DMS53 treated with DMSO at 0.1 percent for 48 hours (cell line): ENCODE measurements at regions not wholly inside any gene's neighbourhood (a gene's known extent, or its start where the extent isn't known, plus 50 kb on each side); places are given as distances from the start of the nearest gene placed in this dataset.
"Not testable (repeated sequence)": the region's sequence is repeated elsewhere in the genome, so short reads cannot be mapped to it uniquely, and the experiment has no call there.

Experiments used
- DNase-seq: peaks from one replicate; lab custom pipeline; 2025; ENCODE audit not compliant: unreplicated experiment; lab: John Stamatoyannopoulos, UW

- DNase-seq = no peak
Measured at GRCh38 chr9:38133595-38133994, 64.6 kb upstream of the SHB start.

DNA sequence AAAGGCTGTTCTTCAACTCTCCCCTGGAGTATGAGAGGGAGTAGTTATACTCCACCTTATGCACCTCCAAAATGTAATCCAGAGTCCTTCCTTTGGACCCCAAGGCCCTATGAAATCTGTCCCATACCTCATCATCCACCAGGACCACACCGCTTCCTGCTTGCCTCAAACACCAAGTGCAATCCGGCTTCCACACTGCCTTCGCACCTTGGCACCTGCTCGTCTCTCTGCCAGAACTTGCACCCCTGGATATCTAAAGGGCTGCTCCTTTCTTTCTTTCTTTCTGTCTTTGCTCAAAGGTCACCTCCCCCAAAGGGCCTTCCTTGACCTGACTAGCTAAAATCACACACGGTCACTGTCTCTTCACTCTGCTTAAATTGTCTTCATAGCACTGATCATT, 63.9 kb upstream of the SHB start:
- no peak for DNase-seq

DNA sequence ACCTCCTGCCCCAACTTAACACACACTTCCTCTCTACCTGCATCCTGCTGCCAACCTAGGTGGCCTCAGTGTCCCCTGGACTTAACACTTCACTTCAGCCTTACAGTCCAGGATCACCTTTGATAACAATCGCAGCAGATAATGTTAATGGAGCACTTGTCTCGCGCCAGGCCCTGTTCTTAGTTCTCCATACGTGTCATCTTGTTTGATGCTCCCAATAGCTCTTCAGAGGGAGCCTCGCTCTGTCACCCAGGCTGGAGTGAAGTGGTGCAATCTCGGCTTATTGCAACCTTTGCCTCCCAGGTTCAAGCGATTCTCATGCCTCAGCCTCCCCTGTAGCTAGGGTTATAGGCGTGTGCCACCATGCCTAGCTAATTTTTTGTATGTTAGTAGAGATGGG, 62.7 kb upstream of the SHB start:
- no peak for DNase-seq

DNA sequence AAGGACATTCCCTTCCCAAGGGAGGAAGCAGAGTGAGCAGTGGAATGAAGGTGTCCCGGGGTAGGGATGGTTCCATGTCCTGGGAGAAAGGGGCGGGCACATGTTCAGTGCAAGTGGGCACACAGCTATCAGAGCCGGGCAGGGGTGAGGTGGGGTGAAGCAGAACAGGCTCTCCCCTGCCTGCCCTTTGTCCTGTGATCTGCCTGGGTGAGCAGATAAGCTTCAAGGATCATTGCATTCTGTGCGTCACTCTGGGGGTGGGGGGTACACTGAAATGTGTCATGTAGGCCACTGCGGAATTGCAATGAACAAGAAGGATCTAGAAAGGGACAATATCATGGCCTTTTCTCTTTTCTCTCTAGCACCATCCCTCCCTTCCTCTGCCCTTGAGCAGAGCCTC, 61.7 kb upstream of the SHB start:
- DNase-seq = no peak

DNA sequence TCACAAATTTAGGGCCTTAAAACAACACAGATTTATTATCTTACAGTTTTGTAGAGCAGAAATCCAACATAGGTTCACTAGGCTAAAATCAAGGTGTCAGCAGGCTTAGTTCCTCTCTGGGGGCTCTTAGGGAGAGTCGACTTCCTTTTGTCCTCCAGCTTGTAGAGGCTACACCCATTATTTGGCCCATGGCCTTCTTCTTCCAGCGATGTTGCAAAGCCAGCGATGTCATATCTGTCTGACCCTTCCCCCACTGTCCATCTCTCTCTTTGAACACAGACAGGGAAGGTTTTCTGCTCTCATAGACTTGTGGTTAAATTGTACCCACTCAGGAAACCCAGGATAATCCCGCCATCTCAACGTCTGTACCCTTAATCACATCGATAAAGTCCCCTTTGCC, 60.3 kb upstream of the SHB start:
- no peak for DNase-seq

- DNase-seq = no peak
Measured at GRCh38 chr9:38128752-38129270, 59.8 kb upstream of the SHB start.

- DNase-seq = peak; percentile 33
Measured at GRCh38 chr9:38127271-38127839, 58.3 kb upstream of the SHB start.

DNA sequence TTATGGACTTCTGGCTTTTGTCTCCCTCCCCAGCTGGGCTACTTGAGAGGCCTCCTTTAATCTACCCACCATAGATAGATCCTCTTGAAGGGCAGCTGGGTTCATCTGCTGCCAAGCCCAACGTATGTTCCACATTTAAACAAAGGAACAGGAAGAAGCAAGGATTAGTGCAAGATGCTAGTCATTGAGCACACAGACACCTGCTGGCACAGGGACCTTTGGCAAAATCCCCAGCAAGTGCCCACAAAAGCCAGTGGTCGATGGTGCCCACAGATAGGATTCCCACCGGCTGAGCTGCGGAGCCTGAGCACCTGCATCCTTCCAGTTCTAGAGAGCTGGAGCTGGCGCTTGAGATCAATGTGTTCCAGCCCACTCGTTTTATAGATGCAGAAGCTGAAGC, 57.7 kb upstream of the SHB start:
- DNase-seq = peak; percentile 85

- DNase-seq = no peak
Measured at GRCh38 chr9:38125889-38126288, 56.9 kb upstream of the SHB start.

- DNase-seq = not testable (repeated sequence)
Measured at GRCh38 chr9:38123359-38123758, 54.3 kb upstream of the SHB start.

- DNase-seq = no peak
Measured at GRCh38 chr9:38120961-38121360, 51.9 kb upstream of the SHB start.

GRCh38 chr9:38119560-38120236, 50.7 kb upstream of the SHB start:
- peak; percentile 58 for DNase-seq

- no peak for DNase-seq
Measured at GRCh38 chr9:38118862-38119438, 49.9 kb upstream of the SHB start.
